WTC11 (cell line): ENCODE measurements at regions not wholly inside any gene's neighbourhood (a gene's known extent, or its start where the extent isn't known, plus 50 kb on each side); places are given as distances from the start of the nearest gene placed in this dataset.

Experiments used
- ATAC-seq: fragments of 200-7000 bp; cut with Tn5 transposase; 2 replicates; pipeline ENCODE4 v1.10.0; 2021; ENCODE audit warnings: mild to moderate bottlenecking, moderate library complexity
- CTCF ChIA-PET: fragments of 300-600 bp; sonication (Branson Sonifier 250); formaldehyde crosslinking; loops from one replicate; lab custom pipeline; 2021; ENCODE audit warnings: antibody characterized with exemption; lab: Charles Lee
- POLR2A ChIA-PET: fragments of 350-600 bp; sonication (Branson Sonifier 250); formaldehyde crosslinking; loops from one replicate; lab custom pipeline; 2021; ENCODE audit warnings: antibody characterized with exemption; lab: Charles Lee
- DNase-seq: peaks from one replicate; pipeline ENCODE4 v3.0.0; 2021; ENCODE audit warnings: low spot score
- H3K27ac Mint-ChIP-seq: 2 replicates; pipeline ENCODE4 v1.8.0; 2021; ENCODE audit warnings: mixed read lengths
- H3K27me3 Mint-ChIP-seq: 2 replicates; pipeline ENCODE4 v1.8.0; 2021; ENCODE audit warnings: low read depth, mild to moderate bottlenecking, moderate library complexity, mixed read lengths
- H3K36me3 Mint-ChIP-seq: 2 replicates; pipeline ENCODE4 v1.8.0; 2021; ENCODE audit warnings: mixed read lengths
- H3K4me1 Mint-ChIP-seq: 2 replicates; pipeline ENCODE4 v1.8.0; 2022; ENCODE audit warnings: mixed read lengths
- H3K4me3 Mint-ChIP-seq: 2 replicates; pipeline ENCODE4 v1.8.0; 2021; ENCODE audit warnings: mild to moderate bottlenecking, moderate library complexity, mixed read lengths
- H3K9me3 Mint-ChIP-seq: 2 replicates; pipeline ENCODE4 v1.8.0; 2021; ENCODE audit warnings: mixed read lengths
- ATF2 ChIP-seq: sonication (generic); formaldehyde crosslinking; IDR thresholded peaks from 2 replicates; pipeline ENCODE4 v1.8.1; 2022; ENCODE audit warnings: low read depth, missing genetic modification reagents, borderline replicate concordance
- CDX4 ChIP-seq: fragments of 250-450 bp; sonication (Bioruptor Pico); IDR thresholded peaks from 2 replicates; pipeline ENCODE4 v1.9.0; 2021; ENCODE audit warnings: moderate library complexity, mild to moderate bottlenecking, inconsistent platforms, borderline replicate concordance
- E2F1 ChIP-seq: sonication (generic); formaldehyde crosslinking; IDR thresholded peaks from 2 replicates; pipeline ENCODE4 v1.8.0; 2022; ENCODE audit warnings: mild to moderate bottlenecking, missing genetic modification reagents
- E2F4 ChIP-seq: sonication (generic); formaldehyde crosslinking; IDR thresholded peaks from 2 replicates; pipeline ENCODE4 v1.8.1; 2022; ENCODE audit warnings: low read depth, mild to moderate bottlenecking, moderate library complexity, missing genetic modification reagents, borderline replicate concordance
- ETV6 ChIP-seq: sonication (generic); formaldehyde crosslinking; IDR thresholded peaks from 2 replicates; pipeline ENCODE4 v1.8.1; 2022; ENCODE audit warnings: mild to moderate bottlenecking, missing genetic modification reagents
- GABPB1 ChIP-seq: sonication (generic); formaldehyde crosslinking; IDR thresholded peaks from 2 replicates; pipeline ENCODE4 v1.8.1; 2023; ENCODE audit warnings: mild to moderate bottlenecking, missing genetic modification reagents
- KAT7 ChIP-seq: sonication (generic); formaldehyde crosslinking; IDR thresholded peaks from 2 replicates; pipeline ENCODE4 v1.8.1; 2023; ENCODE audit warnings: missing genetic modification reagents, mild to moderate bottlenecking, borderline replicate concordance
- NFATC4 ChIP-seq: fragments of 250-450 bp; sonication (Bioruptor Pico); IDR thresholded peaks from 2 replicates; pipeline ENCODE4 v1.9.0; 2021; ENCODE audit warnings: mild to moderate bottlenecking
- NFYB ChIP-seq: sonication (generic); formaldehyde crosslinking; conservative IDR thresholded peaks from 2 replicates; pipeline ENCODE4 v1.8.0; 2022; ENCODE audit warnings: low read depth, missing genetic modification reagents
- NR1H2 ChIP-seq: sonication (generic); formaldehyde crosslinking; IDR thresholded peaks from 2 replicates; pipeline ENCODE4 v1.9.0; 2021; ENCODE audit warnings: mild to moderate bottlenecking, moderate library complexity, missing genetic modification reagents
- NR2C2 ChIP-seq: sonication (generic); formaldehyde crosslinking; IDR thresholded peaks from 2 replicates; pipeline ENCODE4 v1.8.0; 2022; ENCODE audit warnings: mild to moderate bottlenecking, missing genetic modification reagents
- RELA ChIP-seq: sonication (generic); formaldehyde crosslinking; IDR thresholded peaks from 2 replicates; pipeline ENCODE4 v1.8.1; 2022; ENCODE audit warnings: missing genetic modification reagents, mild to moderate bottlenecking, borderline replicate concordance
- SP1 ChIP-seq: sonication (generic); formaldehyde crosslinking; conservative IDR thresholded peaks from 2 replicates; pipeline ENCODE4 v1.8.1; 2022; ENCODE audit warnings: missing genetic modification reagents
- TEAD4 ChIP-seq: sonication (generic); formaldehyde crosslinking; IDR thresholded peaks from 2 replicates; pipeline ENCODE4 v1.8.0; 2022; ENCODE audit warnings: mild to moderate bottlenecking, missing genetic modification reagents
- USF2 ChIP-seq: sonication (generic); formaldehyde crosslinking; IDR thresholded peaks from 2 replicates; pipeline ENCODE4 v1.8.1; 2023; ENCODE audit warnings: mild to moderate bottlenecking, missing genetic modification reagents, moderate library complexity
- ZNF121 ChIP-seq: sonication (generic); formaldehyde crosslinking; IDR thresholded peaks from 2 replicates; pipeline ENCODE4 v1.8.0; 2023; ENCODE audit warnings: missing genetic modification reagents
- ZNF138 ChIP-seq: sonication (generic); formaldehyde crosslinking; conservative IDR thresholded peaks from 2 replicates; pipeline ENCODE4 v1.8.1; 2022; ENCODE audit warnings: mild to moderate bottlenecking, moderate library complexity, missing genetic modification reagents
- ZNF396 ChIP-seq: fragments of 250-450 bp; sonication (Bioruptor Pico); IDR thresholded peaks from 2 replicates; pipeline ENCODE4 v1.8.0; 2021; ENCODE audit warnings: mild to moderate bottlenecking, moderate library complexity, borderline replicate concordance
- ZNF532 ChIP-seq: fragments of 250-450 bp; sonication (Bioruptor Pico); IDR thresholded peaks from 2 replicates; pipeline ENCODE4 v1.9.0; 2021; ENCODE audit warnings: mild to moderate bottlenecking, borderline replicate concordance
- TF ChIP-seq, protein P1 (sequence below): sonication (generic); formaldehyde crosslinking; IDR thresholded peaks from 2 replicates; pipeline ENCODE4 v1.8.0; 2022; ENCODE audit warnings: mild to moderate bottlenecking, missing genetic modification reagents
- TF ChIP-seq, protein P2 (sequence below): sonication (generic); formaldehyde crosslinking; IDR thresholded peaks from 2 replicates; pipeline ENCODE4 v1.8.0; 2023; ENCODE audit warnings: missing genetic modification reagents

- TF ChIP-seq ZNF532 (CRISPR knock-in tag) = no peak
- no peak for TF ChIP-seq NR2C2 (CRISPR knock-in tag)
- TF ChIP-seq ZNF121 (CRISPR knock-in tag) = no peak
- no peak for TF ChIP-seq E2F4 (CRISPR knock-in tag)
- TF ChIP-seq ZNF138 (CRISPR knock-in tag) = no peak
- no peak for TF ChIP-seq NR1H2 (CRISPR knock-in tag)
- TF ChIP-seq RELA (CRISPR knock-in tag) = no peak
- TF ChIP-seq, protein P1, sequence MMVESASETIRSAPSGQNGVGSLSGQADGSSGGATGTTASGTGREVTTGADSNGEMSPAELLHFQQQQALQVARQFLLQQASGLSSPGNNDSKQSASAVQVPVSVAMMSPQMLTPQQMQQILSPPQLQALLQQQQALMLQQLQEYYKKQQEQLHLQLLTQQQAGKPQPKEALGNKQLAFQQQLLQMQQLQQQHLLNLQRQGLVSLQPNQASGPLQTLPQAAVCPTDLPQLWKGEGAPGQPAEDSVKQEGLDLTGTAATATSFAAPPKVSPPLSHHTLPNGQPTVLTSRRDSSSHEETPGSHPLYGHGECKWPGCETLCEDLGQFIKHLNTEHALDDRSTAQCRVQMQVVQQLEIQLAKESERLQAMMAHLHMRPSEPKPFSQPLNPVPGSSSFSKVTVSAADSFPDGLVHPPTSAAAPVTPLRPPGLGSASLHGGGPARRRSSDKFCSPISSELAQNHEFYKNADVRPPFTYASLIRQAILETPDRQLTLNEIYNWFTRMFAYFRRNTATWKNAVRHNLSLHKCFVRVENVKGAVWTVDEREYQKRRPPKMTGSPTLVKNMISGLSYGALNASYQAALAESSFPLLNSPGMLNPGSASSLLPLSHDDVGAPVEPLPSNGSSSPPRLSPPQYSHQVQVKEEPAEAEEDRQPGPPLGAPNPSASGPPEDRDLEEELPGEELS (CRISPR knock-in tag) = no peak
- TF ChIP-seq USF2 (CRISPR knock-in tag) = no peak
- TF ChIP-seq CDX4 (CRISPR knock-in tag) = no peak
- TF ChIP-seq E2F1 (CRISPR knock-in tag) = no peak
- no peak for TF ChIP-seq GABPB1
- TF ChIP-seq SP1 (CRISPR knock-in tag) = no peak
- TF ChIP-seq ETV6 (CRISPR knock-in tag) = no peak
These were observed 1076.9 kb upstream of the TENM4 start (continued) for GRCh38 chr11:80517701-80518100.

- H3K4me1 Mint-ChIP-seq = no peaks in the 10 kb centered on the region
- no peak overlapping the region for H3K4me3 Mint-ChIP-seq
- peaks cover 8% of the 10 kb centered on the region for H3K9me3 Mint-ChIP-seq
- no peak overlapping the region for H3K27ac Mint-ChIP-seq
- no peaks in the 10 kb centered on the region for H3K27me3 Mint-ChIP-seq
- POLR2A ChIA-PET = no interaction called here
- H3K36me3 Mint-ChIP-seq = no peaks in the 10 kb centered on the region
- CTCF ChIA-PET = no interaction called here
- ATAC-seq (no peak), DNase-seq (no peak)
- no peak for TF ChIP-seq NFATC4 (CRISPR knock-in tag)
- TF ChIP-seq KAT7 = no peak
- no peak for TF ChIP-seq TEAD4 (CRISPR knock-in tag)
- no peak for TF ChIP-seq NFYB (CRISPR knock-in tag)
- TF ChIP-seq E2F1 (CRISPR knock-in tag) = no peak
- no peak for TF ChIP-seq ZNF396 (CRISPR knock-in tag)
- TF ChIP-seq, protein P2, sequence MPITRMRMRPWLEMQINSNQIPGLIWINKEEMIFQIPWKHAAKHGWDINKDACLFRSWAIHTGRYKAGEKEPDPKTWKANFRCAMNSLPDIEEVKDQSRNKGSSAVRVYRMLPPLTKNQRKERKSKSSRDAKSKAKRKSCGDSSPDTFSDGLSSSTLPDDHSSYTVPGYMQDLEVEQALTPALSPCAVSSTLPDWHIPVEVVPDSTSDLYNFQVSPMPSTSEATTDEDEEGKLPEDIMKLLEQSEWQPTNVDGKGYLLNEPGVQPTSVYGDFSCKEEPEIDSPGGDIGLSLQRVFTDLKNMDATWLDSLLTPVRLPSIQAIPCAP = no peak
- TF ChIP-seq ATF2 (CRISPR knock-in tag) = no peak
These were observed 1074.3 kb upstream of the TENM4 start for GRCh38 chr11:80515097-80515496.
